ENCODE measurements at regions not wholly inside any gene's neighbourhood (a gene's known extent, or its start where the extent isn't known, plus 50 kb on each side); places are given as distances from the start of the nearest gene placed in this dataset.

GRCh38 chr3:177443469-177443868 is 246.2 kb upstream of the TBL1XR1 start:
- peak; percentile 89 for DNase-seq
- Histone ChIP-seq H4K20me1 (ENCODE audit: low read length) (no peaks in the 10 kb centered on the region), H3K4me3 (ENCODE audit: low read length) (no peak overlapping the region), H3F3A (ENCODE audit: low read length, unreplicated experiment) (no peaks in the 10 kb centered on the region), H3K9ac (ENCODE audit: low read length) (no peak overlapping the region), H3K4me2 (ENCODE audit: low read length) (peak overlapping the region; percentile 50), H3K36me3 (ENCODE audit: low read depth, low read length) (no peaks in the 10 kb centered on the region), H3K4me1 (ENCODE audit: insufficient read depth, low read length) (peaks cover 20% of the 10 kb centered on the region), H3K27ac (ENCODE audit: low read length) (no peak overlapping the region), H3K27me3 (ENCODE audit: low read length) (no peaks in the 10 kb centered on the region), H3K9me3 (ENCODE audit: low read length) (no peaks in the 10 kb centered on the region), H2AFZ (ENCODE audit: low read length) (peak overlapping the region; percentile 20; the same call in 1 of the 2 replicates), H3K9me2 (replicated peaks; ENCODE audit: low read length) (no peaks in the 10 kb centered on the region), H3K79me2 (ENCODE audit: low read length) (no peaks in the 10 kb centered on the region)
- ChIA-PET CTCF (no interaction called here), POLR2A (ENCODE audit: unreplicated experiment) (interaction anchor here (0.5 kb wide), 1 partner anchor 54 kb away, joined by 6 read pairs; no protein-coding TSS in a partner anchor)
- ATAC-seq, result peak; percentile 89
- intact Hi-C loops (cut with micrococcal nuclease), result no loop called here
- TF ChIP-seq EZH2phosphoT487 (IDR thresholded peaks at IDR 0.05; ENCODE audit: borderline replicate concordance, low read length), result no peak
- TF ChIP-seq EZH2 (IDR thresholded peaks at IDR 0.05; ENCODE audit: low read length, unreplicated experiment), result no peak
- TF ChIP-seq CTCF (conservative IDR thresholded peaks at IDR 0.05; ENCODE audit: low read depth, low read length), result no peak
- BruUV-seq (replicated peaks), result no TSS peak

GRCh38 chr3:177444696-177445095 is 247.4 kb upstream of the TBL1XR1 start:
- ChIA-PET CTCF (no interaction called here), POLR2A (ENCODE audit: unreplicated experiment) (no interaction called here)
- H3K9me2 ChIP-seq (replicated peaks; ENCODE audit: low read length), result no peaks in the 10 kb centered on the region
- no peak for TF ChIP-seq EZH2 (IDR thresholded peaks at IDR 0.05; ENCODE audit: low read length, unreplicated experiment)
- no peak for TF ChIP-seq EZH2phosphoT487 (IDR thresholded peaks at IDR 0.05; ENCODE audit: borderline replicate concordance, low read length)
- no peak for TF ChIP-seq CTCF (conservative IDR thresholded peaks at IDR 0.05; ENCODE audit: low read depth, low read length)
- H3K36me3 ChIP-seq (ENCODE audit: low read depth, low read length), result no peaks in the 10 kb centered on the region
- no peaks in the 10 kb centered on the region for H3K27me3 ChIP-seq (ENCODE audit: low read length)
- H3K79me2 ChIP-seq (ENCODE audit: low read length), result no peaks in the 10 kb centered on the region
- no peak for DNase-seq
- ATAC-seq, result no peak
- no peaks in the 10 kb centered on the region for H3K9me3 ChIP-seq (ENCODE audit: low read length)
- no peaks in the 10 kb centered on the region for H4K20me1 ChIP-seq (ENCODE audit: low read length)
- no TSS peak for BruUV-seq (replicated peaks)
- H3K4me2 ChIP-seq (ENCODE audit: low read length), result no peak overlapping the region
- no peak overlapping the region for H3K9ac ChIP-seq (ENCODE audit: low read length)
- intact Hi-C loops (cut with micrococcal nuclease), result no loop called here
- H3F3A ChIP-seq (ENCODE audit: low read length, unreplicated experiment), result no peaks in the 10 kb centered on the region
- H3K27ac ChIP-seq (ENCODE audit: low read length), result no peak overlapping the region
- H3K4me1 ChIP-seq (ENCODE audit: insufficient read depth, low read length), result peaks cover 19% of the 10 kb centered on the region
- no peak overlapping the region for H2AFZ ChIP-seq (ENCODE audit: low read length)
- H3K4me3 ChIP-seq (ENCODE audit: low read length), result no peak overlapping the region

- no peak for DNase-seq
- Histone ChIP-seq H3K4me3 (ENCODE audit: low read length) (no peak overlapping the region), H2AFZ (ENCODE audit: low read length) (no peak overlapping the region), H3K9me2 (replicated peaks; ENCODE audit: low read length) (no peaks in the 10 kb centered on the region), H3K36me3 (ENCODE audit: low read depth, low read length) (no peaks in the 10 kb centered on the region), H3K27ac (ENCODE audit: low read length) (no peak overlapping the region), H3K9me3 (ENCODE audit: low read length) (no peaks in the 10 kb centered on the region), H3K79me2 (ENCODE audit: low read length) (no peaks in the 10 kb centered on the region), H3F3A (ENCODE audit: low read length, unreplicated experiment) (no peaks in the 10 kb centered on the region), H3K4me1 (ENCODE audit: insufficient read depth, low read length) (peaks cover 11% of the 10 kb centered on the region), H3K9ac (ENCODE audit: low read length) (no peak overlapping the region), H3K4me2 (ENCODE audit: low read length) (no peak overlapping the region), H4K20me1 (ENCODE audit: low read length) (no peaks in the 10 kb centered on the region), H3K27me3 (ENCODE audit: low read length) (no peaks in the 10 kb centered on the region)
- ATAC-seq, result no peak
- POLR2A ChIA-PET (ENCODE audit: unreplicated experiment), result no interaction called here
- intact Hi-C loops (cut with micrococcal nuclease), result no loop called here
- TF ChIP-seq CTCF (conservative IDR thresholded peaks at IDR 0.05; ENCODE audit: low read depth, low read length) (no peak), EZH2 (IDR thresholded peaks at IDR 0.05; ENCODE audit: low read length, unreplicated experiment) (no peak), EZH2phosphoT487 (IDR thresholded peaks at IDR 0.05; ENCODE audit: borderline replicate concordance, low read length) (no peak)
- CTCF ChIA-PET, result no interaction called here
- BruUV-seq (replicated peaks), result no TSS peak
Observed at GRCh38 chr3:177445549-177445948, 248.3 kb upstream of the TBL1XR1 start.

Measured in PC-3 (cell line).